Stimulated activated CD4-positive, alpha-beta T cell treated with anti-CD3 and anti-CD28 coated beads, Interleukin-1b, Interleukin-23, amount 100 ng/mL, for 48 hours (primary cell): ENCODE measurements at regions not wholly inside any gene's neighbourhood (a gene's known extent, or its start where the extent isn't known, plus 50 kb on each side); places are given as distances from the start of the nearest gene placed in this dataset.
"Not testable (repeated sequence)": the region's sequence is repeated elsewhere in the genome, so short reads cannot be mapped to it uniquely, and the experiment has no call there.

Source experiments
- DNase-seq: peaks from one replicate; pipeline ENCODE4 v3.0.0-alpha.2; 2020

GRCh38 chrX:13420545-13421183 is 100.8 kb upstream of the ATXN3L start:
- no peak for DNase-seq

GRCh38 chrX:13419918-13420317 is 100.1 kb upstream of the ATXN3L start:
- no peak for DNase-seq

GRCh38 chrX:13419276-13419675 is 99.4 kb upstream of the ATXN3L start:
- DNase-seq, result no peak

GRCh38 chrX:13418126-13419097 is 98.6 kb upstream of the ATXN3L start:
- DNase-seq, result no peak

- no peak for DNase-seq
Measured at GRCh38 chrX:13415509-13415908, 95.7 kb upstream of the ATXN3L start.

DNA sequence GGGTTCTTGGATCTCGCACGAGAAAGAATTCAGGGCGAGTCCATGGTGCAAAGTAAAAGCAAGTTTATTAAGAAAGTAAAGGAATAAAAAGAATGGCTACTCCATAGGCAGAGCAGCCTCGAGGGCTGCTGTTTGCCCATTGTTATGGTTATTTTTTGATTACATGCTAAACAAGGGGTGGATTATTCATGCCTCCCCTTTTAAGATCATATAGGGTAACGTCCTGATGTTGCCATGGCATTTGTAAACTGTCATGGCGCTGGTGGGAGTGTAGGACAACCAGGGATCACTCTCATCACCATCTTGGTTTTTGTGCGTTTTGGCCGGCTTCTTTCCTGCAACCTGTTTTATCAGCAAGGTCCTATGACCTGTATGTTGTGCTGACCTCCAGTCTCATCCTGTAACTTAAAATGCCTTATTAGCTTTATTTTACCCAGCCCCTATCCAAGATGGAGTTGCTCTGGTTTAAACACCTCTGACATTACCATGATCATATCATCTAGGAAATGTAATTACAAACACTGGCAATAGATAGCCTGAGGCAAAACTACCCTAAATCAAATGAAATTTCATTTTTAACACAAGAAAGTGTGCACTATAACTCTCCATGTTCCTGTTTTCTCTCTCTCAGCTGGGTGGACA is 94.3 kb upstream of the ATXN3L start:
- DNase-seq, result no peak

DNA sequence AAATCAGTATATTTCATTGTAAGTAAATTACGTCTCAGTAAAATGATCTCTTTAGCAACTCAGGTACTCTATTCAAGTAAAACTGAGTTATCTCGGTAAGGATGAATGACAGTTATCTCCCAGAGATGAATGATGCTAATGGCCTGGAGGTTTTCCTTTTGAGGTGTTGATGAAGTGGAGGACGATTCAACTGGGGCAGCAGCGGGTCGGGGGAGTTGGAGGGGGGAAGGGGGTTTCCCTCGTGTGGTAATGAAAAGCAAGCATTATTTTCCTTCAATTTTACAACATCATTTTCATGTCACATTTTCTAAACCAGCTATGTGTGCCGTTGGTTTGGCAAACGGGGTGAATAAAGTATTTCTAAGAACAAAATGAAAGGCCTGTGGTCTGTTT is 92.4 kb upstream of the ATXN3L start:
- no peak for DNase-seq

GRCh38 chrX:13411496-13412207 is 91.8 kb upstream of the ATXN3L start:
- DNase-seq, result no peak

GRCh38 chrX:13408599-13408998 is 88.7 kb upstream of the ATXN3L start:
- not testable (repeated sequence) for DNase-seq

DNA sequence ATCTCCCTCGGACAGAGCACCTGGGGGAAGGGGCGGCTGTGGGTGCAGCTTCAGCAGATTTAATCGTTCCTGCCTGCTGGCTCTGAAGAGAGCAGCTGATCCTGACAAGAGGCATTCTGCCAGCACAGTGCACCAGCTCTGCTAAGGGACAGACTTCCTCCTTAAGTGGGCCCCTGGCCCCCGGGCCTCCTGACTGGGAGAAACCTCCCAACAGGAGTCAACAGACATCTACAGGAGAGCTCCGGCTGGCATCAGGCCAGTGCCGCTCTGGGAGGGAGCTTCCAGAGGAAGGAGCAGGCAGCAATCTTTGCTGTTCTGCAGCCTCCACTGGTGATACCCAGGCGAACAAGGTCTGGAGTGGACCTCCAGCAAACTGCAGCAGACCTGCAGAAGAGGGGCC is 84.9 kb upstream of the ATXN3L start:
- not testable (repeated sequence) for DNase-seq

- no peak for DNase-seq
Measured at GRCh38 chrX:13404364-13404763, 84.5 kb upstream of the ATXN3L start.

- no peak for DNase-seq
Measured at GRCh38 chrX:13401724-13402123, 81.9 kb upstream of the ATXN3L start.

DNA sequence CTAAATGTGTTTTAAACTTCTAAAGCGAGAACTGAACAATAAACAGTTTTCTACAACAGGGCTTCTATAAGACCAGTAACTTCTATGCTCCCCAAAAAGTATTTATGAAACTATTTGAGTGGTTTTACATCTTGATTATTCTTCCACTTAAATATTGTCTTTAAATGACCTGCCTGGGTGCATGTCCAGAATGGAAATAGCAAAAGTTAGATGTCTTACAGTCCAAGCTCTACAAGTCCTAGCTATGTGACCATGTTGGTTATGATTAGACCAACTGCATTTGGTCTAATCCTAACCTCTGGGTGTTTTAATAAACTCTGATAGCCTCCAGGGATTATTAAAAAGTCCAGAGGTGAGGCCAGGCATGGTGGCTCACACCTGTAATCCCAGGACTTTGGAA is 79.0 kb upstream of the ATXN3L start:
- no peak for DNase-seq

GRCh38 chrX:13397878-13398818 is 78.3 kb upstream of the ATXN3L start:
- DNase-seq, result peak; percentile 22

- no peak for DNase-seq
Measured at GRCh38 chrX:13396924-13397323, 77.1 kb upstream of the ATXN3L start.

GRCh38 chrX:13389501-13389900 is 69.6 kb upstream of the ATXN3L start:
- no peak for DNase-seq

GRCh38 chrX:13387666-13388494 is 68.0 kb upstream of the ATXN3L start:
- peak; percentile 20 for DNase-seq

GRCh38 chrX:13386636-13387035 is 66.8 kb upstream of the ATXN3L start:
- no peak for DNase-seq

DNA sequence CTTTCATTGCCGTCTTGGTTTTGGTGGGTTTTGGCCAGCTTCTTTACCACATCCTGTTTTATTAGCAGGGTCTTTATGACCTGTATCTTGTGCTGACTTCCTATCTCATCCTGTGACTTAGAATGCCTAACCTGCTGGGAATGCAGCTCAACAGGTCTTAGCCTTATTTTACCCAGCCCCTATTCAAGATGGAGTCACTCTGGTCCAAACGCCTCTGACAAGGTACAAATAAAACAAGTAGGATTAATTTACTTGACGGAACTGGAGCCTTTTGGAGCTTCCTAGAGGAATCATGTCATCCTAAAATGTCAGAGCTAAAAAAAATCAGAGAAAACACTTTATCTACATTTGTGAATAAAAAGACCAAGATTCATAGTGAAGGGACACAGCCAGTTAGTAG is 66.2 kb upstream of the ATXN3L start:
- DNase-seq, result no peak

GRCh38 chrX:13383907-13384306 is 64.1 kb upstream of the ATXN3L start:
- DNase-seq, result no peak

DNA sequence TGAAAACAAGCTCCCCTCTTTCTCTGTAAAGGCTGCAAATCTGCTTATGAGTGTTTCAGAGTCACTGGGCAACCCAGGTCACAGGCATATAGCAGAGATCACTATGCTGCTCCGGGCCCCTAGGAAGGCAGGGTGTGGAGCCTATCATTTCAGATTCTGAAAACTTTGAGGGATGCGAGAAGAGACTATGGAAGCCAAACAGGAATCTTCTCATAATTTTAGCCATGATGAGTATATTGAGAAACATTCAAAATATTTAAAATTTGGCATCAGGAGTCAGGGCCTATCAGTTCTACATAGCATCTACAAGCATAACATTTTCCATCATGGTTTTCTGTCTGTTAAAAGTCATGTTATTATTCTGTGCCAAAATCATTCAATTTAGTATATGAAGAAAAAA is 61.7 kb upstream of the ATXN3L start:
- no peak for DNase-seq
